Right cardiac atrium (tissue), 5 donors: ENCODE measurements at regions not wholly inside any gene's neighbourhood (a gene's known extent, or its start where the extent isn't known, plus 50 kb on each side); places are given as distances from the start of the nearest gene placed in this dataset.
"Not testable (repeated sequence)": the region's sequence is repeated elsewhere in the genome, so short reads cannot be mapped to it uniquely, and the experiment has no call there.

Source experiments
- ATAC-seq, 2 donors: fragments of 200-7000 bp; cut with Tn5 transposase; one replicate each; pipeline versions ENCODE4 v1.8.0 to v1.9.1; 2020; ENCODE audit warnings: moderate library complexity in 2 of 2, mild to moderate bottlenecking in 1 of 2
- DNase-seq, 3 donors: peaks; one replicate each; pipeline ENCODE4 v3.0.0-alpha.2; 2020
- H3K27ac ChIP-seq: one replicate; pipeline ENCODE4 v1.5.1; 2013; ENCODE audit warnings: mild to moderate bottlenecking, low read length, control low read depth, moderate library complexity
- H3K27me3 ChIP-seq: one replicate; pipeline ENCODE4 v1.6.1; 2013; ENCODE audit not compliant: control insufficient read depth, insufficient read depth
- H3K4me1 ChIP-seq: one replicate; pipeline ENCODE4 v1.6.1; 2013; ENCODE audit warnings: low read length; ENCODE audit not compliant: control insufficient read depth, insufficient read depth
- H3K4me3 ChIP-seq: one replicate; pipeline ENCODE4 v1.5.1; 2013; ENCODE audit warnings: low read length, control low read depth
- H3K9me3 ChIP-seq: one replicate; pipeline ENCODE4 v1.6.1; 2013; ENCODE audit warnings: low read length; ENCODE audit not compliant: control insufficient read depth
- WGBS: extraction: QIAGEN DNeasy Blood & Tissue Kit; methylation state at CpG from one replicate; pipeline ENCODE4 v1.1.7; 2013; 5-methylcytosine and 5-hydroxymethylcytosine counted together
- intact Hi-C, 4 donors: fragments of 100-400 bp; cut with DNase I; formaldehyde crosslinking; loops; one replicate each; pipeline versions ENCODE4 v1.11.0 to v1.14.0; 2022 to 2023
- donor health status: healthy with polysubstance abuse.
- donor health status: DM: no; HTN: yes; CAD: no.
- donor health status: DM: no; HTN: no; CAD: no.
- donor health status: DM: no; HTN: yes; CAD: no; lungs with severe emphysema.
- donor health status: DM: yes; HTN: yes; CAD: no.

- not testable (repeated sequence) for H3K27me3 ChIP-seq
These were observed 2110.2 kb upstream of the TPTE start for GRCh38 chr21:8411139-8411671.

GRCh38 chr21:8419925-8420560 is 2101.3 kb upstream of the TPTE start:
- DNase-seq, H3K4me1 ChIP-seq, intact Hi-C loops, H3K27ac ChIP-seq, H3K27me3 ChIP-seq, H3K9me3 ChIP-seq, H3K4me3 ChIP-seq: not testable (repeated sequence)
- peak; percentile 98 to 99 for ATAC-seq
- no CpG with 5 or more reads among the region's 2 CpGs for WGBS

More at GRCh38 chr21:8411139-8411671, 2110.2 kb upstream of the TPTE start:
- ATAC-seq, result peak; percentile 20 to 50
- DNase-seq, H3K4me1 ChIP-seq, H3K9me3 ChIP-seq, H3K27ac ChIP-seq, H3K4me3 ChIP-seq, intact Hi-C loops: not testable (repeated sequence)
- WGBS, result no CpG with 5 or more reads among the region's 4 CpGs

GRCh38 chr21:8427790-8428667 is 2093.4 kb upstream of the TPTE start:
- intact Hi-C loops, H3K27ac ChIP-seq: not testable (repeated sequence)
- no CpG with 5 or more reads among the region's 47 CpGs for WGBS

GRCh38 chr21:8428668-8429456 is 2092.5 kb upstream of the TPTE start:
- DNase-seq, H3K9me3 ChIP-seq, H3K27me3 ChIP-seq, H3K4me3 ChIP-seq, intact Hi-C loops, H3K27ac ChIP-seq, H3K4me1 ChIP-seq: not testable (repeated sequence)
- WGBS, result no CpG with 5 or more reads among the region's 43 CpGs
- ATAC-seq, result peak; percentile 91 to 92

More at GRCh38 chr21:8427790-8428667, 2093.4 kb upstream of the TPTE start:
- H3K9me3 ChIP-seq, DNase-seq, H3K4me1 ChIP-seq, H3K27me3 ChIP-seq, H3K4me3 ChIP-seq: not testable (repeated sequence)
- peak; percentile 82 to 88 for ATAC-seq

GRCh38 chr21:8434710-8435109 is 2086.7 kb upstream of the TPTE start:
- H3K4me3 ChIP-seq, H3K9me3 ChIP-seq, H3K27ac ChIP-seq, intact Hi-C loops, DNase-seq, H3K4me1 ChIP-seq, H3K27me3 ChIP-seq, ATAC-seq: not testable (repeated sequence)
- WGBS, result no CpG with 5 or more reads among the region's 64 CpGs

- H3K9me3 ChIP-seq, H3K4me3 ChIP-seq, ATAC-seq, H3K4me1 ChIP-seq, H3K27me3 ChIP-seq, DNase-seq, intact Hi-C loops, H3K27ac ChIP-seq: not testable (repeated sequence)
- no CpG with 5 or more reads among the region's 54 CpGs for WGBS
These were observed 2078.3 kb upstream of the TPTE start for GRCh38 chr21:8443093-8443492.

- H3K9me3 ChIP-seq, H3K4me1 ChIP-seq, H3K4me3 ChIP-seq, H3K27me3 ChIP-seq, intact Hi-C loops, DNase-seq, H3K27ac ChIP-seq, ATAC-seq: not testable (repeated sequence)
- WGBS, result no CpG with 5 or more reads among the region's 18 CpGs
These were observed 2071.6 kb upstream of the TPTE start for GRCh38 chr21:8449807-8450206.

GRCh38 chr21:8455279-8456128 is 2065.9 kb upstream of the TPTE start:
- H3K4me1 ChIP-seq, intact Hi-C loops, DNase-seq, H3K9me3 ChIP-seq, H3K27ac ChIP-seq, H3K4me3 ChIP-seq, H3K27me3 ChIP-seq: not testable (repeated sequence)
- peak; percentile 90 to 91 for ATAC-seq
- no CpG with 5 or more reads among the region's 6 CpGs for WGBS

GRCh38 chr21:8464403-8465152 is 2056.8 kb upstream of the TPTE start:
- H3K27ac ChIP-seq, H3K27me3 ChIP-seq, H3K9me3 ChIP-seq, intact Hi-C loops, H3K4me1 ChIP-seq, DNase-seq, H3K4me3 ChIP-seq: not testable (repeated sequence)
- peak; percentile 97 to 98 for ATAC-seq
- WGBS, result no CpG with 5 or more reads among the region's 3 CpGs
